ENCODE measurements at regions not wholly inside any gene's neighbourhood (a gene's known extent, or its start where the extent isn't known, plus 50 kb on each side); places are given as distances from the start of the nearest gene placed in this dataset.

DNA sequence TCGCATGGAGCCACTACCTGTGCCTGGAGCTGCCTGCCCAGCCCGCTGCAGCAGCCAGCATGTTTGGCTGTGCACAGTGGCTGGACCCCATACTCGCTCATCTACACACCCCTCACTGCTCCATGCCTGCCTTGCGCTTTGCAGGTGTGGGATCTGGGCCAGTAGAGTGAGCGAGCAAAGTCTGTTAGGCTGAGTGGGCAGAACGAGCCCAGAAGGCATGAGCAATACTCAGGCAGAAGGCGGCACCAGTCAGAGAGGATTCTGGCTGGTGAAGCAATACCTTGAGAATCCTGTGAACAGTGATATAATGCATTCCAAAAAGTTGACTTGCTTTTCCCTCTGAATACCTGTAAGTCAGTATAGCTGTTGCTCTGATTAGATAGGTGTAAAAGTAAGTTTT lies 816.4 kb downstream of the KCNT2 start:
- CTCF ChIA-PET: interaction anchor here (1.2 to 1.7 kb wide), 2 partner anchors 36 to 66 kb away, joined by 3 to 6 read pairs; no protein-coding TSS in a partner anchor

DNA sequence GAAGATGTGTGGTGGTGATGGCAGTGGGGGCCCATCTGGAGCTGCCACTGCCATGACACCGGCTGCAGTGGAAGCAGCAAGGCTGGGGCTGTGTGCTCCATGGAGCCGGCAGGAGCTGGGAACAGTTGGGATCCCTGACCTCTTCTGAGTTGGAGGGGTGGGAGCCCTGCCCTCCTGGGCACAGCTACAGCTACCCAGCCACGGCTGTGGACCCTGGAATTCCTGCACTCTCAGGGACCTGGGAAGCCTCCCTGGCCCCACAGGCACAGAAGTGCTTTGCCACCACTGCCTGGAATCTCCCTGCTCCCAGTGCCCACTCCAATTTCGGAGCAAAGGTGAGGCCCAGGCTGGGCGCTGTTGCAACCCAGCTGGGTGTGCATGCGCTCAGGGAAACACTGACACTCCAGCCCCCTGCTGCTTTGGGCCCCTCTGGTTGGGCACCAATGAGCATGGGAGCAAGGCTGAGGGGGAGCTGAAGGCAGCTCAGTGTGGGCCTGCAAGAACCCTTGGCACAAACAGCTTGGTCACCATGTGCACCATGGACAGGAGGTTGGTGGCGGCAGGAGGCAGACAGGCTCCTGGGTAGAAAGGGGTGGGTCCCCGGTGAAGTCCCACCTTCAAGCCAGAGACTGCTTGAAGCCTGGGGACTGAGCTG lies 817.6 kb downstream of the KCNT2 start:
- POLR2A ChIA-PET: no interaction called here
- no peak for TF ChIP-seq CTCF (IDR thresholded peaks at IDR 0.05; ENCODE audit: control extremely low read depth, extremely low read depth, low read depth, missing control alignments)
- CTCF ChIA-PET: interaction anchor here (1.2 to 1.8 kb wide), 4 partner anchors 9 to 64 kb away, joined by 3 to 6 read pairs (median 4); no protein-coding TSS in a partner anchor
- no peak for DNase-seq (ENCODE audit: extremely low spot score)

More for the DNA sequence above, 816.4 kb downstream of the KCNT2 start:
- POLR2A ChIA-PET: no interaction called here
- DNase-seq (ENCODE audit: extremely low spot score): no peak
- no peak for TF ChIP-seq CTCF (IDR thresholded peaks at IDR 0.05; ENCODE audit: control extremely low read depth, extremely low read depth, low read depth, missing control alignments)

DNA sequence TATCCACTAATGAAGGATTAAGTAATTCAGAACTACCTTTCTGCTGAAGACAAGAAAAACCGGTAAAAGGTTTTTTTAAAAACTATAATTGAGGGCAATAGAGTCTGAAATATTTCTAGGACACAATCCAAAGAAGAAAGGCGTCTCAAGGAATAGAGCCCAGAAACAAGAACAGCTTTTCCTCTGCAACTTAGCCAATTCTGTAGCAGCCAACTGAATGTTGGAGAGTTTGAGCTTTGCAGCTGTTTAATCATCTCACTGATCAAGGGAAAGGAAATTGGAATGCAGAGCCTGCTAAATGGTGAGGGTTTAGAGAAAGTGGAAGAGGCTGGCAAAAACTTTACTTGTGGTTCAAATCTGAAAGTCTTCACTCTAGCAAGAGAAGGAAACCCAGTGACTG lies 818.9 kb downstream of the KCNT2 start:
- TF ChIP-seq CTCF (IDR thresholded peaks at IDR 0.05; ENCODE audit: control extremely low read depth, extremely low read depth, low read depth, missing control alignments): no peak
- POLR2A ChIA-PET: no interaction called here
- no peak for DNase-seq (ENCODE audit: extremely low spot score)
- CTCF ChIA-PET: interaction anchor here (1.8 kb wide), 1 partner anchor 12 kb away, joined by 4 read pairs; no protein-coding TSS in a partner anchor

DNA sequence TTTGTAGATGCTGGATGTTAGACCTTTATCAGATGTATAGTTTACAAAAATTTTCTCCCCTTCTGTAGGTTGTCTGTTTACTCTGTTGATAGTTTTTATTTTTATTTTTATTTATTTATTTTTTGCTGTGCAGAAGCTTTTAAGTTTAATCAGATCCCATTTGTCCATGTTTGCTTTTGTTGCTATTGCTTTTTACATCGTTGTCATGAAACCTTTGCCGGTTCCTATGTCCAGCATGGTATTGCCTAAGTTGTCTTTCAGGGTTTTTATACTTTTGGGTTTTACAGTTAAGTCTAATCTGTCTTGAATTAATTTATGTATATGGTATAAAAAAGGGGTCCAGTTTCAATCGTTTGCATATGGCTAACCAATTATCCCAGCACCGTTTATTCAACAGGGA lies 819.5 kb downstream of the KCNT2 start:
- no peak for DNase-seq (ENCODE audit: extremely low spot score)
- no peak for TF ChIP-seq CTCF (IDR thresholded peaks at IDR 0.05; ENCODE audit: control extremely low read depth, extremely low read depth, low read depth, missing control alignments)
- POLR2A ChIA-PET: no interaction called here
- CTCF ChIA-PET: no interaction called here

GRCh38 chr1:195785830-195786229 lies 822.4 kb downstream of the KCNT2 start:
- no peak for TF ChIP-seq CTCF (IDR thresholded peaks at IDR 0.05; ENCODE audit: control extremely low read depth, extremely low read depth, low read depth, missing control alignments)
- no peak for DNase-seq (ENCODE audit: extremely low spot score)
- ChIA-PET CTCF (interaction anchor here (1.3 kb wide), 1 partner anchor 11 kb away, joined by 3 read pairs; no protein-coding TSS in a partner anchor), POLR2A (no interaction called here)

GRCh38 chr1:195773931-195774330 lies 834.3 kb downstream of the KCNT2 start:
- ChIA-PET POLR2A (no interaction called here), CTCF (no interaction called here)
- DNase-seq (ENCODE audit: extremely low spot score): no peak
- no peak for TF ChIP-seq CTCF (IDR thresholded peaks at IDR 0.05; ENCODE audit: control extremely low read depth, extremely low read depth, low read depth, missing control alignments)

All from GM10248 (cell line).